SK-N-SH treated with all-trans-retinoic acid at 6 μM for 48 hours (cell line): ENCODE measurements at regions not wholly inside any gene's neighbourhood (a gene's known extent, or its start where the extent isn't known, plus 50 kb on each side); places are given as distances from the start of the nearest gene placed in this dataset.

Experiments used
- ATAC-seq: fragments of 200-7000 bp; cut with Tn5 transposase; 3 replicates; pipeline ENCODE4 v1.9.1; 2020; ENCODE audit warnings: mild to moderate bottlenecking, moderate library complexity
- ARNTL ChIP-seq: fragments of 450-650 bp; formaldehyde crosslinking; IDR thresholded peaks from 2 replicates; pipeline ENCODE4 v1.5.0; 2020; ENCODE audit warnings: low read depth, mild to moderate bottlenecking, moderate library complexity, borderline replicate concordance
- BACH2 ChIP-seq: fragments of 250-450 bp; sonication (Bioruptor Pico); IDR thresholded peaks from 2 replicates; pipeline ENCODE4 v1.9.0; 2021; ENCODE audit warnings: mild to moderate bottlenecking, borderline replicate concordance
- CSDC2 ChIP-seq: fragments of 250-450 bp; sonication (Bioruptor Pico); IDR thresholded peaks from 2 replicates; pipeline ENCODE4 v1.5.0; 2020; ENCODE audit warnings: mild to moderate bottlenecking, moderate library complexity
- CSRNP3 ChIP-seq: fragments of 250-450 bp; sonication (Bioruptor Pico); IDR thresholded peaks from 2 replicates; pipeline ENCODE4 v1.5.1; 2021; ENCODE audit warnings: mild to moderate bottlenecking, moderate library complexity
- ESRRG ChIP-seq: fragments of 250-450 bp; sonication (Bioruptor Pico); IDR thresholded peaks from 2 replicates; pipeline ENCODE4 v1.6.1; 2021; ENCODE audit warnings: mild to moderate bottlenecking
- GLIS3 ChIP-seq: fragments of 250-450 bp; sonication (Bioruptor Pico); IDR thresholded peaks from 2 replicates; pipeline ENCODE4 v1.5.0; 2020; ENCODE audit warnings: mild to moderate bottlenecking, moderate library complexity
- ISL1 ChIP-seq: fragments of 250-450 bp; sonication (Bioruptor Pico); IDR thresholded peaks from 2 replicates; pipeline ENCODE4 v2.1.2; 2022; ENCODE audit warnings: mild to moderate bottlenecking, moderate library complexity
- OSR1 ChIP-seq: fragments of 250-450 bp; sonication (Bioruptor Pico); IDR thresholded peaks from 2 replicates; pipeline ENCODE4 v1.8.0; 2022; ENCODE audit warnings: moderate library complexity, mild to moderate bottlenecking, inconsistent platforms
- POU6F1 ChIP-seq: fragments of 250-450 bp; sonication (Bioruptor Pico); IDR thresholded peaks from 2 replicates; pipeline ENCODE4 v1.8.0; 2021; ENCODE audit warnings: low read depth, mild to moderate bottlenecking, moderate library complexity, borderline replicate concordance
- PPARA ChIP-seq: fragments of 250-450 bp; sonication (Bioruptor Pico); IDR thresholded peaks from 2 replicates; pipeline ENCODE4 v1.5.0; 2020; ENCODE audit warnings: mild to moderate bottlenecking, borderline replicate concordance
- RARB ChIP-seq: fragments of 250-450 bp; sonication (Bioruptor Pico); IDR thresholded peaks from 2 replicates; pipeline ENCODE4 v1.8.0; 2021; ENCODE audit warnings: mild to moderate bottlenecking, moderate library complexity
- SNAI2 ChIP-seq: fragments of 250-450 bp; sonication (Bioruptor Pico); IDR thresholded peaks from 2 replicates; pipeline ENCODE4 v1.5.0; 2020; ENCODE audit warnings: mild to moderate bottlenecking, moderate library complexity
- TCF4 ChIP-seq: fragments of 250-450 bp; sonication (Bioruptor Pico); IDR thresholded peaks from 2 replicates; pipeline ENCODE4 v1.8.0; 2021; ENCODE audit warnings: mild to moderate bottlenecking, moderate library complexity, borderline replicate concordance
- TOX ChIP-seq: fragments of 250-450 bp; sonication (Bioruptor Pico); IDR thresholded peaks from 2 replicates; pipeline ENCODE4 v1.8.0; 2021; ENCODE audit warnings: mild to moderate bottlenecking, moderate library complexity, borderline replicate concordance
- TSHZ2 ChIP-seq: fragments of 250-450 bp; sonication (Bioruptor Pico); IDR thresholded peaks from 2 replicates; pipeline ENCODE4 v1.5.0; 2020; ENCODE audit warnings: mild to moderate bottlenecking, moderate library complexity
- ZC3H10 ChIP-seq: fragments of 250-450 bp; sonication (Bioruptor Pico); IDR thresholded peaks from 2 replicates; pipeline ENCODE4 v1.5.1; 2021; ENCODE audit warnings: mild to moderate bottlenecking, moderate library complexity
- ZFP3 ChIP-seq: fragments of 250-450 bp; sonication (Bioruptor Pico); IDR thresholded peaks from 2 replicates; pipeline ENCODE4 v1.5.0; 2020; ENCODE audit warnings: mild to moderate bottlenecking, moderate library complexity
- ZFP30 ChIP-seq: fragments of 450-650 bp; formaldehyde crosslinking; IDR thresholded peaks from 2 replicates; pipeline ENCODE4 v1.5.0; 2022; ENCODE audit warnings: mild to moderate bottlenecking, moderate library complexity
- ZNF565 ChIP-seq: fragments of 450-650 bp; formaldehyde crosslinking; conservative IDR thresholded peaks from 2 replicates; pipeline ENCODE4 v1.5.0; 2020; ENCODE audit warnings: low read depth, mild to moderate bottlenecking, moderate library complexity
- ZNF70 ChIP-seq: fragments of 450-650 bp; formaldehyde crosslinking; IDR thresholded peaks from 2 replicates; pipeline ENCODE4 v1.5.0; 2020; ENCODE audit warnings: mild to moderate bottlenecking, moderate library complexity
- ZNF8 ChIP-seq: fragments of 450-650 bp; formaldehyde crosslinking; IDR thresholded peaks from 2 replicates; pipeline ENCODE4 v1.5.0; 2020; ENCODE audit warnings: mild to moderate bottlenecking, moderate library complexity
- TF ChIP-seq, protein P1 (sequence below): fragments of 250-450 bp; sonication (Bioruptor Pico); IDR thresholded peaks from 2 replicates; pipeline ENCODE4 v1.5.1; 2020; ENCODE audit warnings: low read depth, mild to moderate bottlenecking, moderate library complexity
- TF ChIP-seq, protein P2 (sequence below): fragments of 250-450 bp; sonication (Bioruptor Pico); IDR thresholded peaks from 2 replicates; pipeline ENCODE4 v1.8.0; 2020; ENCODE audit warnings: mild to moderate bottlenecking, moderate library complexity, borderline replicate concordance

DNA sequence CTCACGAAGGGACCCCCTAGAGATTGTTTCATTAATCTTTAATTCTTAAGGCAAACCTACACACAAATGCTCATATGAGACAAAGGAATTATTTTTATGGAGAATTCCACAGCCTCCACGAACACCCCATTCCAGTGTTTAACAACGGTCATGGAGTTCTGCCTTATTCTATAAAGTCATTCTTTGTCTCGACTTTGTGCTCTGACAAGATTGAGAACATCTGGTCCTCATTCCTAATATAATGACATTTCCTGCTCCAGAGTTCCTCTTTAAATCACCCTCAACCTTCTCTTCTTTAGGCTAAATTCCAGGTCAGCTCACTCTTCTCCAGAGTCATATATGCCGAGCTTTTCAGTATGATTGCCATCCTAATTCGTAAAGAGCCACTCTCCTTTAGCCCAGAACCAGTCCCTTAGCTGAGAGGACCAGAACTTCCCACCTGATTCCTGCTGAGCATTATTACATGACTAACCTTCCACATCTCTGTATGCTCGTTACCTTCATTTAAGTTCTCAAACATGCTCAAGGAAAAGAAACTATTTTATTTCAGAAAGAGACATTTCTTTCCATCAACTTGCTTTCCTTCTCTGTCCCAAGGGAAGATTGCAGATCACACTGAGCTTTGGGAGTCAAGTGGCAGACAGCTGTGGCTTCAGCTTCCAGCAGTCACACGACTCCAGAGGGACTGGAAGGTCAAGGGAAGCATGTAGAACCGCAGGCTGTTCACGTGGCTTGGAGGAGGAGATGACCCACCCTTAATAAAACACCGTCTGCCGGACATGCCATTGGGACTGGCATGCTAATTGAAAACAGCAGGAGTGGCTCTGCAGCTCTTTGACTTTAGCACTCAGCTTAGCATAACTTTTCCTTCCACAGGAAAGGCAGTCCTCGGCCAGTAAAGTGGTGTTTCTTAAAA lies 467.1 kb upstream of the HSF2 start:
- TF ChIP-seq, protein P1, sequence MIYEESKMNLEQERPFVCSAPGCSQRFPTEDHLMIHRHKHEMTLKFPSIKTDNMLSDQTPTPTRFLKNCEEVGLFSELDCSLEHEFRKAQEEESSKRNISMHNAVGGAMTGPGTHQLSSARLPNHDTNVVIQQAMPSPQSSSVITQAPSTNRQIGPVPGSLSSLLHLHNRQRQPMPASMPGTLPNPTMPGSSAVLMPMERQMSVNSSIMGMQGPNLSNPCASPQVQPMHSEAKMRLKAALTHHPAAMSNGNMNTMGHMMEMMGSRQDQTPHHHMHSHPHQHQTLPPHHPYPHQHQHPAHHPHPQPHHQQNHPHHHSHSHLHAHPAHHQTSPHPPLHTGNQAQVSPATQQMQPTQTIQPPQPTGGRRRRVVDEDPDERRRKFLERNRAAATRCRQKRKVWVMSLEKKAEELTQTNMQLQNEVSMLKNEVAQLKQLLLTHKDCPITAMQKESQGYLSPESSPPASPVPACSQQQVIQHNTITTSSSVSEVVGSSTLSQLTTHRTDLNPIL (CRISPR knock-in tag) = peak; percentile 71; the same call in 1 of the 2 replicates
- TF ChIP-seq, protein P2, sequence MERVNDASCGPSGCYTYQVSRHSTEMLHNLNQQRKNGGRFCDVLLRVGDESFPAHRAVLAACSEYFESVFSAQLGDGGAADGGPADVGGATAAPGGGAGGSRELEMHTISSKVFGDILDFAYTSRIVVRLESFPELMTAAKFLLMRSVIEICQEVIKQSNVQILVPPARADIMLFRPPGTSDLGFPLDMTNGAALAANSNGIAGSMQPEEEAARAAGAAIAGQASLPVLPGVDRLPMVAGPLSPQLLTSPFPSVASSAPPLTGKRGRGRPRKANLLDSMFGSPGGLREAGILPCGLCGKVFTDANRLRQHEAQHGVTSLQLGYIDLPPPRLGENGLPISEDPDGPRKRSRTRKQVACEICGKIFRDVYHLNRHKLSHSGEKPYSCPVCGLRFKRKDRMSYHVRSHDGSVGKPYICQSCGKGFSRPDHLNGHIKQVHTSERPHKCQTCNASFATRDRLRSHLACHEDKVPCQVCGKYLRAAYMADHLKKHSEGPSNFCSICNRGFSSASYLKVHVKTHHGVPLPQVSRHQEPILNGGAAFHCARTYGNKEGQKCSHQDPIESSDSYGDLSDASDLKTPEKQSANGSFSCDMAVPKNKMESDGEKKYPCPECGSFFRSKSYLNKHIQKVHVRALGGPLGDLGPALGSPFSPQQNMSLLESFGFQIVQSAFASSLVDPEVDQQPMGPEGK (CRISPR knock-in tag) = no peak
- TF ChIP-seq CSRNP3 (no peak), RARB (0 out of 2 replicates have a peak, but pooled peaks have one; percentile 24), PPARA (CRISPR knock-in tag) (no peak), CSDC2 (no peak), ZNF565 (no peak), TCF4 (CRISPR knock-in tag) (peak; percentile 85), SNAI2 (CRISPR knock-in tag) (peak; percentile 78; the same call in 1 of the 2 replicates), ZC3H10 (CRISPR knock-in tag) (no peak), OSR1 (CRISPR knock-in tag) (no peak), ZFP30 (CRISPR knock-in tag) (no peak), ZNF70 (CRISPR knock-in tag) (no peak), POU6F1 (CRISPR knock-in tag) (no peak), ZFP3 (CRISPR knock-in tag) (no peak; the same call in 1 of the 2 replicates), ESRRG (CRISPR knock-in tag) (no peak), BACH2 (CRISPR knock-in tag) (no peak), TOX (no peak), GLIS3 (CRISPR knock-in tag) (no peak), ISL1 (CRISPR knock-in tag) (peak; percentile 62; the same call in 1 of the 2 replicates), ARNTL (CRISPR knock-in tag) (no peak), TSHZ2 (CRISPR knock-in tag) (no peak; the same call in 1 of the 2 replicates), ZNF8 (CRISPR knock-in tag) (no peak)
- ATAC-seq = peak; percentile 99

DNA sequence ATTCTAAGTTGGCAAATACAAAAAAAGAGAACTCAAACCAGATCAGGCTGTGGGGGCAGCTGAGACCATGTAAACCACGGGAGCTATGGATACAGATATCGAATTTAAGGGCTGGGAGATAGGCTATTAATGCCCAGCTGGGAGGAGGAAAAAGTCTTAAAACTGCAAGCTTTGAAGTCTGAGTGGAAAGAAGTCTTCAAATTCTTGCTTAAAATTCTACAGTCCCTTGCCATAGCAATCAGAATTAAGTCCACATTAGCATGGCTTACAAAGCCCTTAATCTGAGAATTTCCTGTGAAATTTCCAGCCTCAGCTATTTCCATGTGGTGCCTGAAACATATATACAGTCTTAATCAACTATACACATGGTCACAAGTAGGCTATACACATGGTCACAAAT lies 465.0 kb upstream of the HSF2 start:
- ATAC-seq = no peak
- TF ChIP-seq ZNF70 (CRISPR knock-in tag) (no peak), ZNF565 (no peak), ZNF8 (CRISPR knock-in tag) (no peak), ESRRG (CRISPR knock-in tag) (no peak), ZC3H10 (CRISPR knock-in tag) (no peak), BACH2 (CRISPR knock-in tag) (no peak), CSDC2 (no peak), PPARA (CRISPR knock-in tag) (no peak), ISL1 (CRISPR knock-in tag) (no peak), GLIS3 (CRISPR knock-in tag) (no peak), ARNTL (CRISPR knock-in tag) (no peak), POU6F1 (CRISPR knock-in tag) (no peak), ZFP30 (CRISPR knock-in tag) (no peak), CSRNP3 (no peak), ZFP3 (CRISPR knock-in tag) (no peak), SNAI2 (CRISPR knock-in tag) (no peak)
